GM21529 (cell line): ENCODE measurements at regions not wholly inside any gene's neighbourhood (a gene's known extent, or its start where the extent isn't known, plus 50 kb on each side); places are given as distances from the start of the nearest gene placed in this dataset.

Experiments
- ATAC-seq: cut with Tn5 transposase; IDR thresholded peaks from one replicate; pipeline ENCODE4 v1.9.1; 2021; ENCODE audit not compliant: unreplicated experiment

DNA sequence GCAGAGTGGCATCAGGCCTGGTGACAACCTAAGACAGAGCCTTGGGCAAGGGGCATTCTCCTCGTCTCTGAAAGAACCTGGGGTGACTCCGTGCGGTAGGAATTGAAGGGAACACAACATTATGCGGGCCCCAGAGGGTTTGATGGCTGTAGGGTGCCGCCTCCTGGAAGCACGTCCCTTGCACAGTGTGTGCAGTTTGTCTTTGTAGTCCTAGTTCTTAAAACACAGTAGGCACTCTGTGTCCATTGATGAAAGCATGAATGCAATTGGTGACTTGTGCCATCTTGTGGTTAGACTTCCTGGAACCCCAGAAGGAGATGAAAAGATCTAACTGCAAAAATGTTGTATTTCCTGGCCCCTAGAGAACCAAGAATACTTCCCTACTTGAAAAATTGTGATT, 279.8 kb downstream of the UTP18 start:
- ATAC-seq: no peak

- ATAC-seq: no peak
These were observed 280.9 kb downstream of the UTP18 start for GRCh38 chr17:51541215-51541614.

- no peak for ATAC-seq
These were observed 285.8 kb downstream of the UTP18 start for GRCh38 chr17:51546114-51546513.

GRCh38 chr17:51548125-51548524, 287.8 kb downstream of the UTP18 start:
- no peak for ATAC-seq

DNA sequence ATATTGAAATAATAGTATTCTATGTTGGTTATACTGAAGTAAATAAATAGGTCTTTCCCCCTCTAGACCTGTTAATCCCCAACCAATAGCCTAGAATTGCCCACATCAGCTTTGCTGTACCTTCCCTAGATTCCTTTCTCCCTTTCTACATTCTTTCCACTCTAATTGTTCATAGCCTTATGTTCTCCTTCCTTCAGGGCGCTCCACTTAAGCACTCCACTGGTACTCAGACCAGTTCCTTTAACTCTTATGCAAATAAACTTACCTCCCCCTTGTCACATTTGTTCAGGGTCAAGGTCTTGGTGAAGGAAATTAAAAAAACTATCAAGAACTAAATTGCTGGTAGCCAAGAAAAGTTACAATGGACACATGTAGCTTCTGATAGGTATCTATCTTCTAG, 294.8 kb downstream of the UTP18 start:
- ATAC-seq: no peak

GRCh38 chr17:51559778-51560177, 299.4 kb downstream of the UTP18 start:
- ATAC-seq: no peak

DNA sequence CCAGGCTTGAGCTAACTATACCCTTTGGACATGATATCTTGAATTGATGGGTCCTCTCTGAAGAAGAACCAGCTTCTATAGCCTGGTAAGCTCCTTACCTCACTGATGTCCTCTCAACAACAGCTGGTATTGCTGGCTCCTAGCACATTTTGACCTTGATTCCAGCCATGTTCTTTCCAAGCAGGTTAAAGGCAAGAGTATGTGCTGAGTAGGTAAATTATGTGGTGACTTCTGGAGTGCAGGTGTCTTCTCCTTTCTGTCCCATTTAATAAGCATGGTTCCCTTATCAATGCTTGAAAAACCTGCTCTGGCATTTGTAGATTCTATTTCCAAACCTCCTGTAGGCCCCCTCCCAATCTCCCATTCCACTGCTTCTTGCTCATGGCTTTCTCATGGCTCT, 300.1 kb downstream of the UTP18 start:
- ATAC-seq: no peak

DNA sequence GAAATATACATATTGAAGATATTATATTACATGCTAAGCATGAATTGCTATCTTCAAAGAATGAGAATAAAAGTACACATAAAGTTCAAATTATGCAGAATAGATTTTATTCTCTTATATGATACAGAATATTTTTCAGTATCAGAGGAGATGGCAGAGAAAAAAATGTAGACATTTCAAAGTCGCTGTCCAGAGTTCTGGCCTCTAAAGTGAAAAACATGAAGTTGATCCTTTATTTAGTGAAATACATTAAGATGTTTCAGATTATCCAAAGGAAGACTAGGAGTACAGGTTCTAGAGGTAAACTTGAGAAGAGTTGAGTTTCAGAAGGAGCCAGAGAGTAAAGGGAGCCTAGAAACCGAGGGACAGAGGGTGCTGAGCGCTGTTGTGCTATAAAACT, 303.6 kb downstream of the UTP18 start:
- ATAC-seq: no peak

DNA sequence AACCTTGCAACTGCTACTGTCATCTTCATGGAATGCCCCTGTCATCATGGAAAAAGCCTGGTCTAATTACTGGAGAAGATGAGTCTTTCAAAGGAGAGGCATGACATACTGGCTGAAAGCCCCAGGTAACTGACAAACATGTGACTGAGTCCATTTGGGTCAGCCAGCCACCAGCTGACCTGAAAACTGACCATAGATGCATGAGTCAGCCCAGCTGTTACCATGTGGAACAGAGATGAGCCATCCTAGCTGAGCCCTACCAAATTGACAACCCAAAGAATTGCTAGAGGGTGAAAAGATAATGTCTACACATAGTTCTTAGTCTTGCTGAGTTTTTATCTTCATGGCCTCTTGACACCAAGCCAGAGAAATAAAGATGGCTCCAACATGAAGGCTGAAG, 311.8 kb downstream of the UTP18 start:
- no peak for ATAC-seq
